Testis (tissue), 2 donors: ENCODE measurements at regions not wholly inside any gene's neighbourhood (a gene's known extent, or its start where the extent isn't known, plus 50 kb on each side); places are given as distances from the start of the nearest gene placed in this dataset.

Experiments
- CTCF ChIP-seq, 3 experiments: fragments of 450-650 bp in 2 of 3; fragments of 200-600 bp in 1 of 3; sonication (generic) in 1 of 3; IDR thresholded peaks; one replicate each; pipeline ENCODE4 v1.5.1; 2016 to 2019; ENCODE audit warnings: antibody characterized with exemption in 3 of 3, mild to moderate bottlenecking in 2 of 3, moderate library complexity in 1 of 3
- POLR2A ChIP-seq: fragments of 450-650 bp; IDR thresholded peaks from one replicate; pipeline ENCODE4 v1.6.1; 2017; ENCODE audit warnings: antibody characterized with exemption, mild to moderate bottlenecking, moderate library complexity

GRCh38 chr2:19649785-19650380 lies 251.9 kb downstream of the TTC32 start:
- TF ChIP-seq CTCF (IDR thresholded peaks at IDR 0.05) (no peak), POLR2A (no peak)
